ENCODE measurements at regions not wholly inside any gene's neighbourhood (a gene's known extent, or its start where the extent isn't known, plus 50 kb on each side); places are given as distances from the start of the nearest gene placed in this dataset.

GRCh38 chr1:112057736-112058135, 68.3 kb upstream of the KCND3 start:
- no peaks in the 10 kb centered on the region for H3K9me3 ChIP-seq (ENCODE audit: control extremely low read depth in 1 of 5, control insufficient read depth in 4 of 5, insufficient read depth in 2 of 5, low read depth in 1 of 5, low read length in 4 of 5)
- no peaks in the 10 kb centered on the region for H3K36me3 ChIP-seq (ENCODE audit: control insufficient read depth in 4 of 4, insufficient read depth in 4 of 4, low read length in 3 of 4)
- H3K4me1 ChIP-seq (ENCODE audit: control extremely low read depth in 1 of 4, control insufficient read depth in 4 of 4, insufficient read depth in 4 of 4, low read length in 3 of 4), result peaks cover 0 to 5% (median 0%) of the 10 kb centered on the region in 4 experiments
- H3K4me3 ChIP-seq (ENCODE audit: control insufficient read depth in 1 of 7, extremely low read depth in 1 of 7, insufficient read depth in 4 of 7, low read depth in 2 of 7, low read length in 6 of 7), result no peak overlapping the region
- H3K27ac ChIP-seq (ENCODE audit: insufficient read depth in 1 of 2, low read depth in 1 of 2, low read length in 2 of 2, poor library complexity in 1 of 2, severe bottlenecking in 2 of 2), result no peak overlapping the region
- WGBS (ENCODE audit: insufficient coverage), result 94% methylated on average over 4 of the region's 5 CpGs
- peaks cover 0 to 1% (median 0%) of the 10 kb centered on the region in 5 experiments for H3K27me3 ChIP-seq (replicated peaks in 2 of 5; ENCODE audit: control insufficient read depth in 4 of 5, insufficient read depth in 5 of 5, low read length in 4 of 5)
- DNase-seq, result no peak
- ChIA-PET POLR2A (no interaction called here), CTCF (no interaction called here)

- ChIA-PET POLR2A (no interaction called here), CTCF (no interaction called here)
- H3K4me3 ChIP-seq (ENCODE audit: control insufficient read depth in 1 of 7, extremely low read depth in 1 of 7, insufficient read depth in 4 of 7, low read depth in 2 of 7, low read length in 6 of 7), result no peak overlapping the region
- H3K4me1 ChIP-seq (ENCODE audit: control extremely low read depth in 1 of 4, control insufficient read depth in 4 of 4, insufficient read depth in 4 of 4, low read length in 3 of 4), result no peaks in the 10 kb centered on the region
- H3K36me3 ChIP-seq (ENCODE audit: control insufficient read depth in 4 of 4, insufficient read depth in 4 of 4, low read length in 3 of 4), result no peaks in the 10 kb centered on the region
- H3K27ac ChIP-seq (ENCODE audit: insufficient read depth in 1 of 2, low read depth in 1 of 2, low read length in 2 of 2, poor library complexity in 1 of 2, severe bottlenecking in 2 of 2), result no peak overlapping the region
- peaks cover 0 to 4% (median 0%) of the 10 kb centered on the region in 5 experiments for H3K27me3 ChIP-seq (replicated peaks in 2 of 5; ENCODE audit: control insufficient read depth in 4 of 5, insufficient read depth in 5 of 5, low read length in 4 of 5)
- no peak for DNase-seq
- no peaks in the 10 kb centered on the region for H3K9me3 ChIP-seq (ENCODE audit: control extremely low read depth in 1 of 5, control insufficient read depth in 4 of 5, insufficient read depth in 2 of 5, low read depth in 1 of 5, low read length in 4 of 5)
- 66% methylated on average over 6 of the region's 7 CpGs for whole genome bisulfite sequencing (ENCODE audit: insufficient coverage)
These were observed 69.5 kb upstream of the KCND3 start for GRCh38 chr1:112058815-112059450.

GRCh38 chr1:112059679-112060078, 70.2 kb upstream of the KCND3 start:
- H3K4me1 ChIP-seq (ENCODE audit: control extremely low read depth in 1 of 4, control insufficient read depth in 4 of 4, insufficient read depth in 4 of 4, low read length in 3 of 4), result no peaks in the 10 kb centered on the region
- POLR2A ChIA-PET, result no interaction called here
- 95% methylated on average over 6 of the region's 6 CpGs for WGBS (ENCODE audit: insufficient coverage)

GRCh38 chr1:112060261-112060660, 70.8 kb upstream of the KCND3 start:
- H3K36me3 ChIP-seq (ENCODE audit: control insufficient read depth in 4 of 4, insufficient read depth in 4 of 4, low read length in 3 of 4), result no peaks in the 10 kb centered on the region
- no peak for DNase-seq
- no peak overlapping the region for H3K27ac ChIP-seq (ENCODE audit: insufficient read depth in 1 of 2, low read depth in 1 of 2, low read length in 2 of 2, poor library complexity in 1 of 2, severe bottlenecking in 2 of 2)
- ChIA-PET CTCF (no interaction called here), POLR2A (no interaction called here)
- no peaks in the 10 kb centered on the region for H3K4me1 ChIP-seq (ENCODE audit: control extremely low read depth in 1 of 4, control insufficient read depth in 4 of 4, insufficient read depth in 4 of 4, low read length in 3 of 4)
- WGBS (ENCODE audit: insufficient coverage), result 100% methylated on average over 1 of the region's 1 CpG
- H3K27me3 ChIP-seq (replicated peaks in 2 of 5; ENCODE audit: control insufficient read depth in 4 of 5, insufficient read depth in 5 of 5, low read length in 4 of 5), result peaks cover 0 to 11% (median 0%) of the 10 kb centered on the region in 5 experiments
- no peaks in the 10 kb centered on the region for H3K9me3 ChIP-seq (ENCODE audit: control extremely low read depth in 1 of 5, control insufficient read depth in 4 of 5, insufficient read depth in 2 of 5, low read depth in 1 of 5, low read length in 4 of 5)
- H3K4me3 ChIP-seq (ENCODE audit: control insufficient read depth in 1 of 7, extremely low read depth in 1 of 7, insufficient read depth in 4 of 7, low read depth in 2 of 7, low read length in 6 of 7), result no peak overlapping the region

More at GRCh38 chr1:112059679-112060078, 70.2 kb upstream of the KCND3 start:
- Histone ChIP-seq H3K27ac (ENCODE audit: insufficient read depth in 1 of 2, low read depth in 1 of 2, low read length in 2 of 2, poor library complexity in 1 of 2, severe bottlenecking in 2 of 2) (no peak overlapping the region), H3K27me3 (replicated peaks in 2 of 5; ENCODE audit: control insufficient read depth in 4 of 5, insufficient read depth in 5 of 5, low read length in 4 of 5) (peaks cover 0 to 8% (median 0%) of the 10 kb centered on the region in 5 experiments), H3K9me3 (ENCODE audit: control extremely low read depth in 1 of 5, control insufficient read depth in 4 of 5, insufficient read depth in 2 of 5, low read depth in 1 of 5, low read length in 4 of 5) (no peaks in the 10 kb centered on the region), H3K36me3 (ENCODE audit: control insufficient read depth in 4 of 4, insufficient read depth in 4 of 4, low read length in 3 of 4) (no peaks in the 10 kb centered on the region), H3K4me3 (ENCODE audit: control insufficient read depth in 1 of 7, extremely low read depth in 1 of 7, insufficient read depth in 4 of 7, low read depth in 2 of 7, low read length in 6 of 7) (no peak overlapping the region)
- CTCF ChIA-PET, result no interaction called here
- DNase-seq, result no peak

GRCh38 chr1:112061056-112061455, 71.6 kb upstream of the KCND3 start:
- Histone ChIP-seq H3K4me1 (ENCODE audit: control extremely low read depth in 1 of 4, control insufficient read depth in 4 of 4, insufficient read depth in 4 of 4, low read length in 3 of 4) (no peaks in the 10 kb centered on the region), H3K9me3 (ENCODE audit: control extremely low read depth in 1 of 5, control insufficient read depth in 4 of 5, insufficient read depth in 2 of 5, low read depth in 1 of 5, low read length in 4 of 5) (peaks cover 0 to 1% (median 0%) of the 10 kb centered on the region in 5 experiments), H3K4me3 (ENCODE audit: control insufficient read depth in 1 of 7, extremely low read depth in 1 of 7, insufficient read depth in 4 of 7, low read depth in 2 of 7, low read length in 6 of 7) (no peak overlapping the region), H3K27ac (ENCODE audit: insufficient read depth in 1 of 2, low read depth in 1 of 2, low read length in 2 of 2, poor library complexity in 1 of 2, severe bottlenecking in 2 of 2) (no peak overlapping the region), H3K27me3 (replicated peaks in 2 of 5; ENCODE audit: control insufficient read depth in 4 of 5, insufficient read depth in 5 of 5, low read length in 4 of 5) (peaks cover 0 to 13% (median 0%) of the 10 kb centered on the region in 5 experiments), H3K36me3 (ENCODE audit: control insufficient read depth in 4 of 4, insufficient read depth in 4 of 4, low read length in 3 of 4) (no peaks in the 10 kb centered on the region)
- no peak for DNase-seq
- ChIA-PET POLR2A (no interaction called here), CTCF (no interaction called here)
- 97% methylated on average over 5 of the region's 5 CpGs for WGBS (ENCODE audit: insufficient coverage)

GRCh38 chr1:112061901-112062320, 72.4 kb upstream of the KCND3 start:
- POLR2A ChIA-PET, result no interaction called here
- 66% methylated on average over 3 of the region's 4 CpGs for WGBS (ENCODE audit: insufficient coverage)
- H3K27ac ChIP-seq (ENCODE audit: insufficient read depth in 1 of 2, low read depth in 1 of 2, low read length in 2 of 2, poor library complexity in 1 of 2, severe bottlenecking in 2 of 2), result no peak overlapping the region

GRCh38 chr1:112063781-112064728, 74.6 kb upstream of the KCND3 start:
- Histone ChIP-seq H3K4me3 (ENCODE audit: control insufficient read depth in 1 of 7, extremely low read depth in 1 of 7, insufficient read depth in 4 of 7, low read depth in 2 of 7, low read length in 6 of 7) (no peak overlapping the region), H3K4me1 (ENCODE audit: control extremely low read depth in 1 of 4, control insufficient read depth in 4 of 4, insufficient read depth in 4 of 4, low read length in 3 of 4) (no peaks in the 10 kb centered on the region), H3K27ac (ENCODE audit: insufficient read depth in 1 of 2, low read depth in 1 of 2, low read length in 2 of 2, poor library complexity in 1 of 2, severe bottlenecking in 2 of 2) (no peak overlapping the region), H3K9me3 (ENCODE audit: control extremely low read depth in 1 of 5, control insufficient read depth in 4 of 5, insufficient read depth in 2 of 5, low read depth in 1 of 5, low read length in 4 of 5) (peaks cover 0 to 1% (median 0%) of the 10 kb centered on the region in 5 experiments), H3K36me3 (ENCODE audit: control insufficient read depth in 4 of 4, insufficient read depth in 4 of 4, low read length in 3 of 4) (no peaks in the 10 kb centered on the region), H3K27me3 (replicated peaks in 2 of 5; ENCODE audit: control insufficient read depth in 4 of 5, insufficient read depth in 5 of 5, low read length in 4 of 5) (peaks cover 0 to 14% (median 0%) of the 10 kb centered on the region in 5 experiments)
- no peak for DNase-seq
- 79% methylated on average over 8 of the region's 12 CpGs for WGBS (ENCODE audit: insufficient coverage)
- POLR2A ChIA-PET, result no interaction called here
- CTCF ChIA-PET, result interaction anchor here (0.6 kb wide), 1 partner anchor 326 kb away, joined by 4 read pairs; no protein-coding TSS in a partner anchor

More at GRCh38 chr1:112061901-112062320, 72.4 kb upstream of the KCND3 start:
- Histone ChIP-seq H3K27me3 (replicated peaks in 2 of 5; ENCODE audit: control insufficient read depth in 4 of 5, insufficient read depth in 5 of 5, low read length in 4 of 5) (peaks cover 0 to 14% (median 0%) of the 10 kb centered on the region in 5 experiments), H3K4me3 (ENCODE audit: control insufficient read depth in 1 of 7, extremely low read depth in 1 of 7, insufficient read depth in 4 of 7, low read depth in 2 of 7, low read length in 6 of 7) (no peak overlapping the region), H3K9me3 (ENCODE audit: control extremely low read depth in 1 of 5, control insufficient read depth in 4 of 5, insufficient read depth in 2 of 5, low read depth in 1 of 5, low read length in 4 of 5) (peaks cover 0 to 1% (median 0%) of the 10 kb centered on the region in 5 experiments), H3K4me1 (ENCODE audit: control extremely low read depth in 1 of 4, control insufficient read depth in 4 of 4, insufficient read depth in 4 of 4, low read length in 3 of 4) (no peaks in the 10 kb centered on the region), H3K36me3 (ENCODE audit: control insufficient read depth in 4 of 4, insufficient read depth in 4 of 4, low read length in 3 of 4) (no peaks in the 10 kb centered on the region)
- no peak for DNase-seq
- CTCF ChIA-PET, result no interaction called here

Measured in common myeloid progenitor, CD34-positive (primary cell).